ENCODE measurements at regions not wholly inside any gene's neighbourhood (a gene's known extent, or its start where the extent isn't known, plus 50 kb on each side); places are given as distances from the start of the nearest gene placed in this dataset.

- no peak for DNase-seq
- Mint-ChIP-seq H3K36me3 (ENCODE audit: low read depth) (no peaks in the 10 kb centered on the region), H3K27ac (no peak overlapping the region), H3K27me3 (peaks cover 8% of the 10 kb centered on the region), H3K4me1 (no peaks in the 10 kb centered on the region), H3K9me3 (no peaks in the 10 kb centered on the region), H3K4me3 (no peak overlapping the region)
- ATAC-seq (ENCODE audit: low read depth): no peak
- intact Hi-C loops (cut with micrococcal nuclease): no loop called here
- TF ChIP-seq CTCF (IDR thresholded peaks at IDR 0.05): no peak
- POLR2A ChIA-PET: interaction anchor here (0.7 kb wide), 1 partner anchor 41 kb away, joined by 8 read pairs; no protein-coding TSS in a partner anchor
- CTCF ChIA-PET: no interaction called here
Observed at GRCh38 chr11:70707821-70708220, 309.5 kb downstream of the CTTN start.

GRCh38 chr11:70709596-70709995 is 311.3 kb downstream of the CTTN start:
- H3K4me1 Mint-ChIP-seq: no peaks in the 10 kb centered on the region
- no peaks in the 10 kb centered on the region for H3K36me3 Mint-ChIP-seq (ENCODE audit: low read depth)
- intact Hi-C loops (cut with micrococcal nuclease): no loop called here
- peaks cover 8% of the 10 kb centered on the region for H3K27me3 Mint-ChIP-seq
- no peak for TF ChIP-seq CTCF (IDR thresholded peaks at IDR 0.05)
- DNase-seq (no peak), ATAC-seq (ENCODE audit: low read depth) (no peak)
- POLR2A ChIA-PET: no interaction called here
- H3K9me3 Mint-ChIP-seq: no peaks in the 10 kb centered on the region
- no peak overlapping the region for H3K27ac Mint-ChIP-seq
- CTCF ChIA-PET: no interaction called here
- H3K4me3 Mint-ChIP-seq: no peak overlapping the region

GRCh38 chr11:70710192-70710591 is 311.9 kb downstream of the CTTN start:
- TF ChIP-seq CTCF (IDR thresholded peaks at IDR 0.05): no peak
- H3K27me3 Mint-ChIP-seq: peaks cover 8% of the 10 kb centered on the region
- no peaks in the 10 kb centered on the region for H3K4me1 Mint-ChIP-seq
- H3K9me3 Mint-ChIP-seq: no peaks in the 10 kb centered on the region
- ATAC-seq (ENCODE audit: low read depth): no peak
- no peak overlapping the region for H3K27ac Mint-ChIP-seq
- ChIA-PET CTCF (no interaction called here), POLR2A (no interaction called here)
- no peak for DNase-seq
- H3K4me3 Mint-ChIP-seq: no peak overlapping the region
- H3K36me3 Mint-ChIP-seq (ENCODE audit: low read depth): no peaks in the 10 kb centered on the region
- intact Hi-C loops (cut with micrococcal nuclease): no loop called here

- DNase-seq (no peak), ATAC-seq (ENCODE audit: low read depth) (no peak)
- Mint-ChIP-seq H3K4me3 (no peak overlapping the region), H3K27ac (no peak overlapping the region), H3K9me3 (no peaks in the 10 kb centered on the region), H3K4me1 (no peaks in the 10 kb centered on the region), H3K36me3 (ENCODE audit: low read depth) (no peaks in the 10 kb centered on the region), H3K27me3 (peaks cover 8% of the 10 kb centered on the region)
- ChIA-PET CTCF (no interaction called here), POLR2A (no interaction called here)
- no peak for TF ChIP-seq CTCF (IDR thresholded peaks at IDR 0.05)
- intact Hi-C loops (cut with micrococcal nuclease): no loop called here
Observed at GRCh38 chr11:70710601-70711000, 312.3 kb downstream of the CTTN start.

GRCh38 chr11:70711095-70711910 is 313.0 kb downstream of the CTTN start:
- Mint-ChIP-seq H3K9me3 (no peaks in the 10 kb centered on the region), H3K27me3 (peaks cover 11% of the 10 kb centered on the region), H3K4me3 (no peak overlapping the region), H3K27ac (no peak overlapping the region), H3K4me1 (no peaks in the 10 kb centered on the region), H3K36me3 (ENCODE audit: low read depth) (no peaks in the 10 kb centered on the region)
- TF ChIP-seq CTCF (IDR thresholded peaks at IDR 0.05): no peak
- ATAC-seq (ENCODE audit: low read depth): no peak
- POLR2A ChIA-PET: no interaction called here
- intact Hi-C loops (cut with micrococcal nuclease): no loop called here
- no peak for DNase-seq
- CTCF ChIA-PET: no interaction called here
